ENCODE measurements at regions not wholly inside any gene's neighbourhood (a gene's known extent, or its start where the extent isn't known, plus 50 kb on each side); places are given as distances from the start of the nearest gene placed in this dataset.
A peak's percentile ranks its signal among the peaks of the same experiment; 100 is the strongest.

- no peak for ATAC-seq
- Histone ChIP-seq H3K27me3 (ENCODE audit: control insufficient read depth in 1 of 2, insufficient read depth in 2 of 2, low read length in 2 of 2) (no peaks in the 10 kb centered on the region), H3K4me3 (replicated peaks in 1 of 3; ENCODE audit: insufficient read depth in 1 of 3, low read depth in 2 of 3, low read length in 3 of 3) (no peak overlapping the region), H3K4me2 (ENCODE audit: low read depth, low read length) (no peak overlapping the region), H2AFZ (ENCODE audit: low read length) (no peak overlapping the region), H3K9me3 (ENCODE audit: low read length) (peaks cover 60% of the 10 kb centered on the region), H3K9ac (ENCODE audit: insufficient read depth, low read depth, low read length) (no peak overlapping the region), H3K79me2 (ENCODE audit: insufficient read depth, low read length) (no peaks in the 10 kb centered on the region), H3K36me3 (replicated peaks in 1 of 2; ENCODE audit: control insufficient read depth in 1 of 2, insufficient read depth in 2 of 2, low read length in 2 of 2) (no peaks in the 10 kb centered on the region), H3K27ac (ENCODE audit: extremely low read length, insufficient read depth, low read length) (no peak overlapping the region), H3K4me1 (ENCODE audit: insufficient read depth, low read length) (no peaks in the 10 kb centered on the region), H4K20me1 (ENCODE audit: insufficient read depth, low read length) (no peaks in the 10 kb centered on the region)
- in situ Hi-C loops (cut with HindIII; ENCODE audit: extremely low pct_ligation_motif_present, low pct_unique_long_range_greater_than_20kb) = no loop called here
- intact Hi-C loops (cut with micrococcal nuclease; ENCODE audit: unreplicated experiment) = no loop called here
- FAIRE-seq = no peak
- 0% methylated on average over 2 of the region's 2 CpGs for WGBS (ENCODE audit: low lambda C conversion rate)
- ChIA-PET CTCF (ENCODE audit: low intra/inter-chr PET ratio, low total read pairs) (no interaction called here), POLR2A (no interaction called here)
- no TSS peak for BruUV-seq (replicated peaks)
- DNase-seq (ENCODE audit: low spot score) = no peak
- no peak for TF ChIP-seq PRDM15 (CRISPR knock-in tag; IDR thresholded peaks at IDR 0.05)
- peak; percentile 61 to 70; a peak in 3 of 4 replicates for TF ChIP-seq MAFK (conservative IDR thresholded peaks at IDR 0.05 in 1 of 2, IDR thresholded peaks at IDR 0.05 in 1 of 2; ENCODE audit: low read length in 2 of 2)
- TF ChIP-seq MAFF (IDR thresholded peaks at IDR 0.05; ENCODE audit: low read depth, low read length) = peak; percentile 67
- TF ChIP-seq PAX8 (CRISPR knock-in tag; IDR thresholded peaks at IDR 0.05; ENCODE audit: borderline replicate concordance) = no peak
Measured at GRCh38 chr1:81299892-81300291, 500.8 kb upstream of the ADGRL2 start.

GRCh38 chr1:81298266-81298665 lies 502.5 kb upstream of the ADGRL2 start:
- Histone ChIP-seq H3K36me3 (replicated peaks in 1 of 2; ENCODE audit: control insufficient read depth in 1 of 2, insufficient read depth in 2 of 2, low read length in 2 of 2) (no peaks in the 10 kb centered on the region), H3K9ac (ENCODE audit: insufficient read depth, low read depth, low read length) (no peak overlapping the region), H4K20me1 (ENCODE audit: insufficient read depth, low read length) (no peaks in the 10 kb centered on the region), H3K9me3 (ENCODE audit: low read length) (peaks cover 71% of the 10 kb centered on the region), H3K27ac (ENCODE audit: extremely low read length, insufficient read depth, low read length) (no peak overlapping the region), H3K27me3 (ENCODE audit: control insufficient read depth in 1 of 2, insufficient read depth in 2 of 2, low read length in 2 of 2) (no peaks in the 10 kb centered on the region), H3K4me3 (replicated peaks in 1 of 3; ENCODE audit: insufficient read depth in 1 of 3, low read depth in 2 of 3, low read length in 3 of 3) (no peak overlapping the region), H3K79me2 (ENCODE audit: insufficient read depth, low read length) (no peaks in the 10 kb centered on the region), H3K4me2 (ENCODE audit: low read depth, low read length) (no peak overlapping the region), H2AFZ (ENCODE audit: low read length) (no peak overlapping the region), H3K4me1 (ENCODE audit: insufficient read depth, low read length) (no peaks in the 10 kb centered on the region)
- ATAC-seq (no peak), FAIRE-seq (no peak), DNase-seq (ENCODE audit: low spot score) (no peak)
- in situ Hi-C loops (cut with HindIII; ENCODE audit: extremely low pct_ligation_motif_present, low pct_unique_long_range_greater_than_20kb) = no loop called here
- TF ChIP-seq THAP8 (CRISPR knock-in tag; IDR thresholded peaks at IDR 0.05; ENCODE audit: borderline replicate concordance) (no peak), MXD3 (CRISPR knock-in tag; IDR thresholded peaks at IDR 0.05) (no peak), ELF3 (CRISPR knock-in tag; IDR thresholded peaks at IDR 0.05) (no peak), ZFYVE20 (CRISPR knock-in tag; IDR thresholded peaks at IDR 0.05; ENCODE audit: borderline replicate concordance, low read depth) (no peak)
- BruUV-seq (replicated peaks) = no TSS peak
- ChIA-PET POLR2A (no interaction called here), CTCF (ENCODE audit: low intra/inter-chr PET ratio, low total read pairs) (no interaction called here)
- WGBS (ENCODE audit: low lambda C conversion rate) = 2% methylated on average over 3 of the region's 3 CpGs
- intact Hi-C loops (cut with micrococcal nuclease; ENCODE audit: unreplicated experiment) = no loop called here

Data from HepG2 (cell line).